Renal cortical epithelial cell (primary cell): ENCODE measurements at regions not wholly inside any gene's neighbourhood (a gene's known extent, or its start where the extent isn't known, plus 50 kb on each side); places are given as distances from the start of the nearest gene placed in this dataset.
"Not testable (repeated sequence)": the region's sequence is repeated elsewhere in the genome, so short reads cannot be mapped to it uniquely, and the experiment has no call there.

Experiments used
- DNase-seq: peaks from one replicate; pipeline ENCODE4 v3.0.0-alpha.2; 2011; ENCODE audit warnings: low read depth

DNA sequence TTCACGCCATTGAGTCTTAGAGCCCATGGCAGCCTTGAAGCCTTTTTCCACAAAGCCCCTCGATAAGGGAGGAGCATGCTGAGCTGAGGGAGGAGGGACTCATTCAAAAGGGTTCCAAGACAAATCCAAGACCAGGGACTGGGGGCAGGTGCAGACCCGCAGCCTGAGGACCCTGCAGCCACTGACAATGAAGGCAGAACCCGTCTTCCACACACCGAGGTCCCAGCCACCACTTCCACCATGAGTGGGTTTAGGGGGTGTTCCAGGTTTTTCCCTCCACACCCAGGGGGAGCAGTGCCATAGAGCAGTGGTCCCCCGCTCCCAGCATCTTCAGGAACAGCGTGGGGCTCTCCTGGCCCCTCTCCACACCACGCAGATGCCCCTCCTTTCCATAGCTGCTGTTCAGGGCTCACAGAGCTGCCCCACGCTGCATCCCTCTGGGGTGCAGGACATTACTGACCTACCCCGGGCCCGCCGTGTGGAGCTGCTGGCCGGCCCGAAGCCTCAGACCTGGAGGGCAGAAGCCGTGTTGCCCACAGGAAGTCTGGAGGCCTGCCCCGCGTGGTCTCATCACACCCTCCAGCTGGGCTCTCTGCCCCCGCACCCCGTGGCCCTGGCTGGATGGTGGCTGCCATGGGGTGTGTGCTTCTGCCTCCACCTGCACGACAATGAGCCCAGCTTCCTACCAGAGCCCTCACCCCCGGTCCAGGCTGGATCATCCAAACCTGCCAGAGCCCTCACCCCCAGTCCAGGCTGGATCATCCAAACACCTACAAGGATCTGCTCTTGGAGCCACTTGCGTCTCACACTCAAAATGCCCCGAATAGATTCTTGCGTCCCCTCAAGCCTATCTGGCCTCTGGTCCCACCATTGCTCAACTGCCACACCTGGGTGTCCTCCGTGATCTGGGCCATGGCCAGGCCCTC is 220.0 kb upstream of the TCERG1L start:
- no peak for DNase-seq

DNA sequence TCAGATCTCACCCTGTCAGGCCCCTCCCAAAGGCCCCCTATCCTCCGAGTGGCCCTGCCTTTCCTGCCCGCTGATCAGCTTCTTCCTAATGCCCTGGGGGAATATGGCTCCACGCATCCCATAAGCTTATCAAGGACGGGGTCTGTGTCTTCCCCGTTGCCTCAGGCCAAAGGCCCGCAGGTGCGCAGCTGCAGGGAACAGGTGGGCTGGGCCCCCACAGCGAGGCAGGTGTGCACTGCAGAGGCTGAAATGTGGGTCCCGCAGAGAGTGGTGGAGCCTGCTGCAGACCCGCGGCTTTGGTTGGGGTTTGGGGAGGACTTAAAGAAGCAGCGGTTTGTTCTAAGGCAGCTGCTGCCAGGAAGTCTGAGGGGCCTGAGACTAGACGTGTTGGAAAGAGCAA is 220.8 kb upstream of the TCERG1L start:
- DNase-seq, result no peak

DNA sequence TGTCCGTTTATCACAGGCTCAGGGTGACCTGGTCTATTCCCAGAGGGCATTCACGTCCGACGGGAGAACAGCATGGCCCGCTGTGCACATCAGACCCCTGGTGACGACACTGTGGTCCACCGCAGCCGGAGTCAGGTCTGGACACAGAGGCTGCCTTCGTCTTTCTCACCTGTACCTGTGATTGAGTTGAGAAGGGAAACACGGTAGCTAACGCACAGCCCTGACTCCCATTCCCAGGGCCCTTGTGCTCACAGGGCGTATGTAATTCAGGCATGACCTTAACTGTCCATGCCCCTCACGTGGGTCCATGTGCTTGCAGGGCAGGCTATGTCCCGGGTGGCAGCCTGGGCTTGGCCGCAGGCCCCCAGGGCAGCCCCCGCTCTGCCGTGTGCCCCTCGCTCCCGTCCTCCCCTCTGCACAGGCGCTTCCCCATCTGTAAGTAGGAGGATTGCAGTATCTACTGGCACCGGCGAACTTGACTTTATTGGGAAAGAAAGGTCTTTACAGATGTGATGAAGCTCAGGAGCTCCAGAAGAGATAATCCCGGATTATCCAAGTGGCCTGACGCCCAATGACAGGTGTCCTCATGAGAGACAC is 221.3 kb upstream of the TCERG1L start:
- DNase-seq, result no peak

DNA sequence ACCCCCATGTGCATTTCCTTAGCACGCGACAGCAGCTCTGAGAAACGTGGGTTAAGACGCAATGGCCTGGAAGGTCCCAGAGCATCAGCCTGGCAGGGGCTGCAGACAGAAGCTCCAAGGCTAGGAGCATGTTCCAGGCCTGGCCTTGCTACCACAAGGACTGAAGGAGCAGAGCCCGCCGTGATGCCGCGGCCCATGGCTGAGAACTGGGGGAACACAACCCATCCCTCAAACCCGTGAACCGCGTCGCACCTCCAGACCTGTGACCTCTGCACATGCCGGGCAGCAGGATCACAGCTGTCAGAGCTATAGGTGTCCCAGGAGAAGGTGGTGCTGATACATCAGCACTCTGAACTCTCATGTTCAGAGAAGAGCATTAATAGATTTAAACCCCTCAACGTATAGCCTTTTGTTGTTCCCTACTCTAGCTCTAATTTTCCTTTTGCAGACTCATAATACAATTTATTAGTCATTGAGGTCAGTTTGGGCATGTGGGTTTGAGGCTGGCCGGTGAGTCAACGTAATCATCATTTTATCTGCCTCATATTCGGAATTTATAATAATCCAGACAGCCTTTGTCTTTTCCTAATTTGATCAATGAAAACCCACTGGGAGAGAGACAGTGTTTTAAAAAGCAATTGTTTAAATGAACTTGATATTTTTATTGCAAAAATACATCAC is 222.5 kb upstream of the TCERG1L start:
- DNase-seq, result no peak

- no peak for DNase-seq
These were observed 223.3 kb upstream of the TCERG1L start for GRCh38 chr10:131534836-131535235.

DNA sequence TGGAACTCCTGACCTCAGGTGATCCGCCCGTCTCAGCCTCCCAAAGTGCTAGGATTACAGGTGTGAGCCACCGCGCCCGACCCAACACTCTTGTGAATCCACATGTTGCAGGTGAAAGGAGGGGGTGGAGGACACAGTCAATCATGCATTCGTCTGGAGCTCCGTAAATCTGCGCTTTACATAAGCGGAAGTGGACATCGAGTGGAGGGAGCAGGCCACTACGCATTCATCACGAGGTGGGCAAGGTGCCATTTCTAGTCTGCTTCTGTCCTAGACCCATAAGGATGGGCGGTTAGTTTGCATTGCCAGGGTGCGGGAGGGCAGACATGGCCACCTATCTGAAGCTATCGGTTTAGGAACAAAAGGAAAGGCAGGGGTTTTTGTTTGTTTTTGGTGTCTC is 225.2 kb upstream of the TCERG1L start:
- no peak for DNase-seq

- no peak for DNase-seq
These were observed 225.8 kb upstream of the TCERG1L start for GRCh38 chr10:131537281-131537680.

DNA sequence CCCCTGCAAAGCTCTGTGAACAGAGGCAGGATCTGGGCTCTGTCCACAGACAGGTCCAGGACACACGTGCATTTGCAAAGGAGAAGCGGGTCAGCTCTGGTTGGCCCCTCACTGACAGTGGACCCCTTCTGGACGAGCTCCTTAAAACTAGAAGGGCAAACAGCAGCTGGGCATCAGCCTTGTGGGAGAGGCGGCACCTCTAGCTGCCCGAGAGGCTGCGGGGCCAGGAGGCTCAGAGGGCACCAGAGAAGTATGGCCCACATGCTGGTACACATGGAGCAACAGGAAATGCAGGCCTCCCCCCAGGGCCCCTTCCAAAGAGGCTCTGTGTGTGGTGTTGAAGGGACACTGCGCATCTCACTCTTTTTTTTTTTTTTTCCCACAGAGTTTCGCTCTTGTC is 233.0 kb upstream of the TCERG1L start:
- no peak for DNase-seq

DNA sequence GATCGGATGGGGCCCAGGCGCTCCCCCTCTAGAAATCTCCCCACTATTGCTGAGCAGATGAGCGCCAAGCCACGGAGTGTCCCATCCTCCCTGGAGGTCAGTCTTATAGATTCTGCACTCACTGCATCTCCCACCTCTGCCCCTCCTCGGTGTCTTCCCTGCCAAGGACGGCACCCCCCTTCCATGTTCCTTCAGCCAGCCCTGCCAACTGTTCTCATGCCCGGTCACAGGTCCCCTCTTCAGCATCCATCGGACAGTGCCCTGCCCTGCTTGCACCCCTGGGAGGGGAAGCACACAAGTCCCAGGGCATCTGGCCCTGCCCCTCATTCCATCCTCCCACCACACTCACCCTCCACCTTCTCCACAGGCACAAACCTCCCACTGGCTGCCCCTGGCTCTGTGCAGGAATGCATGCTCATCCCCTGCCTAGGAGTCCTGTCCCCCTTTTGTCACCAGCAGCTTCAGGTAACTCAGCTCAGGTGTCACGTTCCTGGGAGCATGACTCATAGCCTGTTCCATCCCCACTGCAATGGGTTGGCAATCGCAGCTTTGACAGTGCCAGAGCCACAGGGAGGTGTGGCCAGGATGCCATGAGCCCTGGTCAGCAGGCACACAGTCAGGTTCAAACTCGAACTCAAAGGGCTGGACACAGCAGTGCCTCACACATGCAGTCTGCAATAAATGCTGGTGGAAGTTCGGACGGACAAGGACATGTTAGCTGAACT is 234.7 kb upstream of the TCERG1L start:
- DNase-seq, result no peak

DNA sequence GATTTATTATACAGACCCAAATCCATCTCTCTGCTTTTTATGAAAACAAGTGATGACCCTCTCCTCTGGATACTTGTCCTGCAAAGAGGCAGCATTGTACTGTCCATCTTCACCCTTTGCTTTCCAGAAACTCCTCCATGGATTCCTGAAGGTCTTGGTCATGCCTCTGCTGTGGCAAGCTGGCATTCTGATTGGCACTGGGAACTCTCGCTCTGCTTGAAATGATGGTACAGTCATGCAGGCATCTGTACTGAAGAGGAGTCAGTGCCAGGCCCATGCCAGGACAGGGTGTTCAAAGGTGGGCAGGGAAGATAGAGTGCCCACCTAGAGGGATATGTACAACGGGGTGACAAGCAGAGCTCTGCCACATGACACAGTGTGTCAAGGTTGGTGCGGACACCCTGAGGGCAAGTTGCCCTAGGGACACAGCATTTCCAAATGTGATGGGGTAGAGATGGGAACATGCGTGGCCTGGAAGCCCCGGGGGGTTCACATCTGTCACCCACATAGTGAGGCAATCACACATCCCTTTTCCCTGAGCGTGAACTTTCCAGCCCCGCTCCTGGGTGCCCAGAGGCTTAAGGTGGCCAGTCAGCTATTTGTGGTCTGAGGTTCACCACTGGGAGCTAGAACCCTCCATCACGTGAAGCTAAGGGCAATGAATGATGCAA is 235.7 kb upstream of the TCERG1L start:
- DNase-seq, result no peak

GRCh38 chr10:131548176-131548575 is 236.7 kb upstream of the TCERG1L start:
- no peak for DNase-seq

- no peak for DNase-seq
These were observed 237.6 kb upstream of the TCERG1L start for GRCh38 chr10:131549116-131549515.

DNA sequence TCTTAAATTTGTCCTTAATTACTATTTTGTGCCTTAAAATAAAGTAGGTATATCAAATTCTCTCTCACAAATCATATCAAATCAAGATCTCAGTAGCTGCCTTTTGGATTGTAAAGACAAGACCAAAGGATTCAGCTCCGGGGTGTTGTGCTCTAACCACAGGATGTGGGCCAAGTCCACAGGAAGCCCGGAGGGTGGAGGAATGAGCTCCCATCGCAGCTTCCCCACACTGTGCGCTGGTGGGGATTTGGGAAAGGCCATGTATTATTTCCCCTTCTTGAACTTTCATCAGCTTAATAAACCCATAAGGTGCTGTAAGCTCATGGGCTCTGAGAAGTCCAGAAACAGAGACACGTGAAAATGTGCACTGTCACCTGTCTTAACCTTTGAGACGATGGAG is 241.6 kb upstream of the TCERG1L start:
- DNase-seq, result no peak

DNA sequence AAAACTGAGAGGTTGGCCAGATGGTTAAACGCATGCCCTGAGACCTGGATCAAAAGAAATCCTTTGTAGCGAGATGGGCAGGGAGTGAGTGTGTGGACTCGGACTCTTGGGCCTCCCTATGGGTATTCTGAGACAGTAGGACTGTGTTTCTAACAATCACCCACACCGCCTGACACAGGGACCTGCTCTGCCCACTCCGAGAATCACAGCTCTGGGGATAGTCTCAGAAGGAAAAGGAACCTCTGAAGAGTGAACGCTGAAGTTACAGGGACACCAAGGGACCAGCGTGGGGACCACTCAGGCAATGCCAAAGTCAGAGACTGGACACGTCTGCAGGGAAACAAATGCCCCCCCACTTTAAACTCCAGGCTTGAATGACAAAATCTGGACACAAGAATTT is 242.1 kb upstream of the TCERG1L start:
- no peak for DNase-seq

- no peak for DNase-seq
These were observed 243.3 kb upstream of the TCERG1L start for GRCh38 chr10:131554821-131555220.

DNA sequence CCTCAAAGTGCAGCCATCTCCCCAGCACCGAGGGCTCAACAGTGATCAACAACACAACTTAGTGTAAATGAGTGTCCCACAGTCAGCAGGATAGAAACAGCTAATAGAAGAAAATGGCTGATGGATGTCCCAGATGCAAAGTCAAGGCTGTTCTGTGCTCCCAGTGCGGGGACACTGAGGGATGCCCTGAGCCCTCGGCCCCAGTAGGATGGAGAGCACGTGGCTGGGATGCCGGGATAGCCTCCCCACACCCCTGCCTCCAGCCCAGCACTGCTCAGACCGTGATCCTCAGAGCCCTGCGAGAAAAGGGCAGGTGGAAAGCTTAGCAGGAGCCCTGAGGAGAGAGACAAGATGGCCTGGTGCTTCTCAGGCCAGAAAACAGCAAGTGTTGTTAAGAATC is 243.9 kb upstream of the TCERG1L start:
- no peak for DNase-seq

GRCh38 chr10:131556061-131556896 is 244.8 kb upstream of the TCERG1L start:
- DNase-seq, result no peak

- no peak for DNase-seq
These were observed 245.5 kb upstream of the TCERG1L start for GRCh38 chr10:131556897-131557495.

DNA sequence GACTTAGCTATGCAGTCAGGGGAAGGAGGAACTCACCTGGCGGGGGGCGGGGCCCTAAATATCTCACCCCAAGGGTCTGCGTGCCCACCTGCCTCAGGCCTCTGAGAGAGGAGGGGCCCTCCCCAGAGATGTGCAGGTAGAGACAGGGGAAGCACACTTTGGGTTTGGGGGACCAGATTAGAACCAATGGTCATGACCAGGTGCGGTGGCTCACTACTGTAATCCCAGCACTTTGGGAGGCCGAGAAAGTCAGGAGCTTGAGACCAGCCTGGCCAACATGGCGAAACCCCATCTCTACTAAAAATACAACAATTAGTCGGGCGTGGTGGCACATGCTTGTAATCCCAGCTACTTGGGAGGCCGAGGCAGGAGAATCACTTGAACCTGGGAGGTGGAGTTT is 246.4 kb upstream of the TCERG1L start:
- DNase-seq, result not testable (repeated sequence)

DNA sequence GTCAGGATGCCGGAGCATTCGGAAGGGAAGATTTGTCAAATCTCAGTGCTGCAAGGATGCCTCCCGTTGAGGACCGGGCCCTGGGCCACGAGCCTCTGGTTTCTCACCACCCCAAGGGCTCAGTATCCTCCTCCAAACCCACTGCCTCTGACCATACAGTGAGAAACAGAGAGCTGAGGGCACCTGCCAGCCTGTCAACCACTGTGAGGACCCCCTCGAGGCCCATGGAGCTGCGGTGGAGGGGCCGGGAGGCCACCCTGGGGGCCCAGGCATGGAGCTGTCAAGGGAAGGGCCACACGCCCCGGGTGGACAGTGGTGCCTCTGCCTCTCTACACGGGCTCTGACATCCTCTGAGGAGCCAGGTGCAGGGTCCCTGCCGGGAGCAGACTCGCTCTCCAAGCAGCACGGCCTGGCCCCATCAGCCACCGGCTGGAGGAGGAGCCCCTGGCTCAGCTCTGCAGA is 248.0 kb upstream of the TCERG1L start:
- DNase-seq, result no peak
